HG03025 (cell line): ENCODE measurements at regions not wholly inside any gene's neighbourhood (a gene's known extent, or its start where the extent isn't known, plus 50 kb on each side); places are given as distances from the start of the nearest gene placed in this dataset.

Source experiments
- ATAC-seq: cut with Tn5 transposase; IDR thresholded peaks from one replicate; pipeline ENCODE4 v1.9.1; 2021; ENCODE audit warnings: mild to moderate bottlenecking, moderate library complexity; ENCODE audit not compliant: unreplicated experiment, low FRiP score

- no peak for ATAC-seq
These were observed 51.9 kb upstream of the PABPC3 start for GRCh38 chr13:25044071-25044470.
